PC-9 (cell line): ENCODE measurements at regions not wholly inside any gene's neighbourhood (a gene's known extent, or its start where the extent isn't known, plus 50 kb on each side); places are given as distances from the start of the nearest gene placed in this dataset.
"Not testable (repeated sequence)": the region's sequence is repeated elsewhere in the genome, so short reads cannot be mapped to it uniquely, and the experiment has no call there.

Experiments
- EZH2 ChIP-seq: fragments of 200-600 bp; sonication (generic); IDR thresholded peaks from 2 replicates; pipeline ENCODE4 v1.8.0; 2017; ENCODE audit warnings: antibody characterized with exemption, low read depth
- TF ChIP-seq, protein P1 (sequence below): fragments of 200-600 bp; sonication (generic); conservative IDR thresholded peaks from 2 replicates; pipeline ENCODE4 v1.6.1; 2017; ENCODE audit warnings: mixed run types, antibody characterized with exemption, mild to moderate bottlenecking, moderate library complexity

DNA sequence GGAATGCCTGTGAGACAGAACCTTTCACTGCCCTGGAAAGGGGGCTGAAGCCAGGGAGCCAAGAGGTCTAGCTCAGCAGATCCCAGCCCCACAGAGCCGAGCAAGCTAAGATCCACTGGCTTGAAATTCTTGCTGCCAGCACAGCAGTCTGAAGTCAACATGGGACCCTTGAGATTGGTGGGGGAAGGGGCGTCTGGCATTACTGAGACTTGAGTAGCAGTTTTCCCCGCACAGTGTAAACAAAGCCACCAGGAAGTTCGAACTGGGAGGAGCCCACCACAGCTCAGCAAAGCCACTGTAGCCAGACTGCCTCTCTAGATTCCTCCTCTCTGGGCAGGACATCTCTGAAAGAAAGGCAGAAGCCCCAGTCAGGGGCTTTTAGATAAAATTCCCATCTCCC, 90.3 kb upstream of the FGGY start:
- TF ChIP-seq, protein P1, sequence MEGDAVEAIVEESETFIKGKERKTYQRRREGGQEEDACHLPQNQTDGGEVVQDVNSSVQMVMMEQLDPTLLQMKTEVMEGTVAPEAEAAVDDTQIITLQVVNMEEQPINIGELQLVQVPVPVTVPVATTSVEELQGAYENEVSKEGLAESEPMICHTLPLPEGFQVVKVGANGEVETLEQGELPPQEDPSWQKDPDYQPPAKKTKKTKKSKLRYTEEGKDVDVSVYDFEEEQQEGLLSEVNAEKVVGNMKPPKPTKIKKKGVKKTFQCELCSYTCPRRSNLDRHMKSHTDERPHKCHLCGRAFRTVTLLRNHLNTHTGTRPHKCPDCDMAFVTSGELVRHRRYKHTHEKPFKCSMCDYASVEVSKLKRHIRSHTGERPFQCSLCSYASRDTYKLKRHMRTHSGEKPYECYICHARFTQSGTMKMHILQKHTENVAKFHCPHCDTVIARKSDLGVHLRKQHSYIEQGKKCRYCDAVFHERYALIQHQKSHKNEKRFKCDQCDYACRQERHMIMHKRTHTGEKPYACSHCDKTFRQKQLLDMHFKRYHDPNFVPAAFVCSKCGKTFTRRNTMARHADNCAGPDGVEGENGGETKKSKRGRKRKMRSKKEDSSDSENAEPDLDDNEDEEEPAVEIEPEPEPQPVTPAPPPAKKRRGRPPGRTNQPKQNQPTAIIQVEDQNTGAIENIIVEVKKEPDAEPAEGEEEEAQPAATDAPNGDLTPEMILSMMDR: not testable (repeated sequence)
- not testable (repeated sequence) for TF ChIP-seq EZH2
